ENCODE measurements at regions not wholly inside any gene's neighbourhood (a gene's known extent, or its start where the extent isn't known, plus 50 kb on each side); places are given as distances from the start of the nearest gene placed in this dataset.

DNA sequence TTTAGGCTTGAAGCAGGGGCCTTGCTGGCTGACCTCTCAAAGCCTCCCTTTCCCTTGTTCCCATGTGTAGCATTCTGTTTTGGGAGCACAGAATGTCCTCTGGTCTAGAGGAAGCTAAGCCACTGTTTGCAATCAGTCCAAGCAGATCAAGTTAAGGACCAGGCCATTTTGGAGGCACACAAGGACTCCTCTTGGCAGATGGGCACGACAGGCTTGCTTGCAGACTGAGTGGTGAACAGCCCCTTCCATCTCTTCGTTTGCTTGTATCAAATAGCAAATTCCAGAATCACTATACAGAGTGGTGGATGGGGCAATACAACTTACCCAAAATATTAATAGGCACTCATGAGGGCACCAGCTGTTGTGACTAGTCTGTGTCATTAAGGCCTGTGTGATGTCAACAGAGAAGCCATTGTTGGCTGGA, 215.5 kb upstream of the SERP2 start:
- no peak overlapping the region for H4K5ac ChIP-seq (ENCODE audit: insufficient read length, low read depth, low read length)
- no peak overlapping the region for H3K27ac Mint-ChIP-seq

More for the DNA sequence above, 215.5 kb upstream of the SERP2 start:
- no peak overlapping the region for H4K8ac ChIP-seq (replicated peaks; ENCODE audit: insufficient read length, low read depth, low read length)
- Mint-ChIP-seq H3K4me1 (peaks cover 6 to 7% of the 10 kb centered on the region in 2 experiments), H3K36me3 (ENCODE audit: insufficient read depth in 1 of 3, low read depth in 3 of 3) (no peaks in the 10 kb centered on the region), H3K4me3 (no peak overlapping the region), H3K9me3 (no peaks in the 10 kb centered on the region), H3K27me3 (ENCODE audit: low read depth) (peaks cover 2% of the 10 kb centered on the region)
- H3K4me2 ChIP-seq (ENCODE audit: insufficient read depth, insufficient read length, low read length) = no peak overlapping the region
- H2BK12ac ChIP-seq (ENCODE audit: insufficient read length, low read depth, low read length) = no peak overlapping the region
- H2BK15ac ChIP-seq (ENCODE audit: low read depth, low read length) = no peak overlapping the region
- H3K18ac ChIP-seq (ENCODE audit: insufficient read length, low read depth, low read length) = no peak overlapping the region
- no peaks in the 10 kb centered on the region for H3K79me2 ChIP-seq (ENCODE audit: insufficient read depth, low read length)
- WGBS (ENCODE audit: extremely low coverage, insufficient read length, low lambda C conversion rate) = no CpG with 5 or more reads among the region's 2 CpGs
- no peak overlapping the region for H2BK5ac ChIP-seq (ENCODE audit: insufficient read length, low read length)
- no peak overlapping the region for H3K27ac ChIP-seq (ENCODE audit: insufficient read length, low read depth, low read length)
- no peak overlapping the region for H2BK20ac ChIP-seq (ENCODE audit: low read depth, low read length, poor library complexity, severe bottlenecking)
- no peak overlapping the region for H3K9ac ChIP-seq (ENCODE audit: extremely low read depth, insufficient read length, low read length)
- H3T11ph ChIP-seq (ENCODE audit: low read length) = no peak overlapping the region
- no peak overlapping the region for H3K14ac ChIP-seq (ENCODE audit: insufficient read depth, low read length)
- H3K4ac ChIP-seq (ENCODE audit: low read depth, low read length) = no peak overlapping the region
- H2AK5ac ChIP-seq (ENCODE audit: insufficient read length, low read length) = no peak overlapping the region
- H2BK120ac ChIP-seq (ENCODE audit: low read depth, low read length, poor library complexity, severe bottlenecking) = no peak overlapping the region
- H3K9me3 ChIP-seq (ENCODE audit: control insufficient read depth, low read depth, low read length) = no peaks in the 10 kb centered on the region
- no peaks in the 10 kb centered on the region for H3K4me1 ChIP-seq (ENCODE audit: insufficient read depth, low read length)
- no peak overlapping the region for H4K91ac ChIP-seq (ENCODE audit: insufficient read length, low read depth, low read length)
- H2AFZ ChIP-seq (ENCODE audit: low read length) = no peak overlapping the region
- DNase-seq = no peak
- no peaks in the 10 kb centered on the region for H3K27me3 ChIP-seq (ENCODE audit: insufficient read depth, low read length)
- no peaks in the 10 kb centered on the region for H3K23me2 ChIP-seq (ENCODE audit: insufficient read length, low read depth, low read length, poor library complexity, severe bottlenecking)
- no peak overlapping the region for H3K23ac ChIP-seq (ENCODE audit: insufficient read length, low read depth, low read length)
- TF ChIP-seq, protein P1, sequence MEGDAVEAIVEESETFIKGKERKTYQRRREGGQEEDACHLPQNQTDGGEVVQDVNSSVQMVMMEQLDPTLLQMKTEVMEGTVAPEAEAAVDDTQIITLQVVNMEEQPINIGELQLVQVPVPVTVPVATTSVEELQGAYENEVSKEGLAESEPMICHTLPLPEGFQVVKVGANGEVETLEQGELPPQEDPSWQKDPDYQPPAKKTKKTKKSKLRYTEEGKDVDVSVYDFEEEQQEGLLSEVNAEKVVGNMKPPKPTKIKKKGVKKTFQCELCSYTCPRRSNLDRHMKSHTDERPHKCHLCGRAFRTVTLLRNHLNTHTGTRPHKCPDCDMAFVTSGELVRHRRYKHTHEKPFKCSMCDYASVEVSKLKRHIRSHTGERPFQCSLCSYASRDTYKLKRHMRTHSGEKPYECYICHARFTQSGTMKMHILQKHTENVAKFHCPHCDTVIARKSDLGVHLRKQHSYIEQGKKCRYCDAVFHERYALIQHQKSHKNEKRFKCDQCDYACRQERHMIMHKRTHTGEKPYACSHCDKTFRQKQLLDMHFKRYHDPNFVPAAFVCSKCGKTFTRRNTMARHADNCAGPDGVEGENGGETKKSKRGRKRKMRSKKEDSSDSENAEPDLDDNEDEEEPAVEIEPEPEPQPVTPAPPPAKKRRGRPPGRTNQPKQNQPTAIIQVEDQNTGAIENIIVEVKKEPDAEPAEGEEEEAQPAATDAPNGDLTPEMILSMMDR (conservative IDR thresholded peaks at IDR 0.05) = no peak
- H4K20me1 ChIP-seq (ENCODE audit: control insufficient read depth, insufficient read depth, insufficient read length) = no peaks in the 10 kb centered on the region
- no peaks in the 10 kb centered on the region for H3K79me1 ChIP-seq (ENCODE audit: insufficient read depth, low read depth, low read length, poor library complexity, severe bottlenecking)
- no peak overlapping the region for H3K56ac ChIP-seq (ENCODE audit: insufficient read length, low read depth, low read length)

Data from H9 (cell line).